Activated CD4-positive, alpha-beta memory T cell treated with anti-CD3 and anti-CD28 coated beads for 36 hours (primary cell): ENCODE measurements at regions not wholly inside any gene's neighbourhood (a gene's known extent, or its start where the extent isn't known, plus 50 kb on each side); places are given as distances from the start of the nearest gene placed in this dataset.

ENCODE experiments used
- CTCF ChIA-PET: fragments of 350-600 bp; sonication (Branson Sonifier 250); formaldehyde crosslinking; loops from one replicate; lab custom pipeline; 2021; ENCODE audit warnings: antibody characterized with exemption, inconsistent platforms; lab: Charles Lee
- POLR2A ChIA-PET: fragments of 350-600 bp; sonication (Branson Sonifier 250); formaldehyde crosslinking; loops from one replicate; lab custom pipeline; 2021; ENCODE audit warnings: antibody characterized with exemption; lab: Charles Lee
- DNase-seq: peaks from one replicate; pipeline ENCODE4 v3.0.0-alpha.2; 2020
- H3K27ac Mint-ChIP-seq: one replicate; pipeline ENCODE4 v1.8.0; 2021; ENCODE audit warnings: mixed read lengths
- H3K27me3 Mint-ChIP-seq: one replicate; pipeline ENCODE4 v1.8.0; 2021; ENCODE audit warnings: mixed read lengths
- H3K36me3 Mint-ChIP-seq: one replicate; pipeline ENCODE4 v1.8.0; 2021; ENCODE audit warnings: mixed read lengths
- H3K4me1 Mint-ChIP-seq: one replicate; pipeline ENCODE4 v1.8.0; 2021; ENCODE audit warnings: low read depth, mixed read lengths
- H3K4me3 Mint-ChIP-seq: one replicate; pipeline ENCODE4 v1.8.0; 2021; ENCODE audit warnings: mild to moderate bottlenecking, mixed read lengths
- H3K9me3 Mint-ChIP-seq: one replicate; pipeline ENCODE4 v1.8.0; 2021; ENCODE audit warnings: mixed read lengths
- intact Hi-C: fragments of 100-400 bp; cut with micrococcal nuclease; formaldehyde crosslinking; loops from one replicate; pipeline ENCODE4 v1.15.1; 2023

DNA sequence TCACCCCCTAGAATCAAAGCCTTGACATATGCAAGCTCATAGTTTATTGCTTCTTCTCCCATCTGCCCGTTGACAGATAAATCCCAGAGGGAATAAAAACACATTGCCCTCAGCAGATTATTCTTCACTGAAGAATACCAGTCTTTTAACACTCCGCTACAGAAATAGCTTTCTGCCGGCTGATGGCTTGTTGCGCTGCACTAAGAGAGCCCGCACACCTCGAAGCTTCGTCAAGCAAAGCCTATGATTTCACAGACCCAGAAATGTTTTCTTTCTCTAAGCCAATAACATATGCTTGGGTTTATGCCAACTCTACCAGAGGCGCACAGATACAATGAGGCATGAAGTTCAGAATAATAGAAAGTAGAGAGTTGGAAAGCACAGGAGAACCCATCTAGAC lies 208.9 kb upstream of the FOXQ1 start:
- Mint-ChIP-seq H3K27me3 (peaks cover 12% of the 10 kb centered on the region), H3K4me3 (no peak overlapping the region), H3K9me3 (no peaks in the 10 kb centered on the region), H3K4me1 (no peaks in the 10 kb centered on the region), H3K27ac (no peak overlapping the region), H3K36me3 (no peaks in the 10 kb centered on the region)
- DNase-seq, result no peak
- ChIA-PET CTCF (no interaction called here), POLR2A (no interaction called here)
- intact Hi-C loops, result no loop called here

DNA sequence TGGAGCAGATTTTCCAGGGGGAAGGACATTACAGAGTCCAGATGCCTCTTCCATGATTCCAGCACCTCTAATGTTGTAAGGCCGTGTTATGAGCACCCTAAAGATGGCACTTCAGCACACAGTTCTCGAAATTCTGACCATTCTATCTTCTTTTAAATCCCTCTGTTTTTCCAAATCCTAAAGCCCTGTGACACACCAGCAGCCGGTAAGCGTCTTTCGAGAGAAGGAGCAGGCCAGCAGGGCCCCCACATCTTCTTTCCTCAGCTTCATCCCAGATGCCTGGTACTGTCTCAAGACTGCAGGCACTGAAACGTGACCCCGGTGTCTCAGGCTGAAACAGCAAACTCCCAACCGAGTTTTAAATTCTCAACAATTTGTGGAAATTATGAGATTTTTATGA lies 211.6 kb upstream of the FOXQ1 start:
- Mint-ChIP-seq H3K4me3 (no peak overlapping the region), H3K36me3 (no peaks in the 10 kb centered on the region), H3K4me1 (no peaks in the 10 kb centered on the region), H3K9me3 (no peaks in the 10 kb centered on the region), H3K27ac (no peak overlapping the region), H3K27me3 (peaks cover 12% of the 10 kb centered on the region)
- ChIA-PET CTCF (no interaction called here), POLR2A (no interaction called here)
- DNase-seq, result no peak
- intact Hi-C loops, result no loop called here

DNA sequence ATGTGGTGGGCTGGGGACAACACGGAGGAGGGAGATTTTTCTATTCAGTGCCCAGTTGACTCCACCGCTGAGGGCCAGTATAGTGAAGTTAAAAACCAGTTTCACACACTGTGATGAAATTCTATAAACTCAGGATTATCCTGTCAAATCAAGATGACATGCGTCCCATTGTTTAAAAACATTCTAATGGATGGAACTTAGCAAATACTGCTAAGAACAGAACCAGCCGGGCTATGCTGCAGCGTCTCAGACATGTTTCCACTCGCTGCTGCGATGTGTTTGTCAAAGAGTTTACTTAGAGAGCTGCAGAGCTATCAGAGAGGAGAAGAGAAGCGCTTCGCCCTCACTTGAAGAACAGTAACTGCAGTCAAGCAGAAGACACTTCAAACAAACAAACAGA lies 212.6 kb upstream of the FOXQ1 start:
- no peak overlapping the region for H3K4me3 Mint-ChIP-seq
- H3K4me1 Mint-ChIP-seq, result no peaks in the 10 kb centered on the region
- ChIA-PET CTCF (no interaction called here), POLR2A (no interaction called here)
- no peaks in the 10 kb centered on the region for H3K9me3 Mint-ChIP-seq
- no peak overlapping the region for H3K27ac Mint-ChIP-seq
- intact Hi-C loops, result no loop called here
- no peak for DNase-seq
- H3K36me3 Mint-ChIP-seq, result no peaks in the 10 kb centered on the region
- H3K27me3 Mint-ChIP-seq, result peaks cover 11% of the 10 kb centered on the region

DNA sequence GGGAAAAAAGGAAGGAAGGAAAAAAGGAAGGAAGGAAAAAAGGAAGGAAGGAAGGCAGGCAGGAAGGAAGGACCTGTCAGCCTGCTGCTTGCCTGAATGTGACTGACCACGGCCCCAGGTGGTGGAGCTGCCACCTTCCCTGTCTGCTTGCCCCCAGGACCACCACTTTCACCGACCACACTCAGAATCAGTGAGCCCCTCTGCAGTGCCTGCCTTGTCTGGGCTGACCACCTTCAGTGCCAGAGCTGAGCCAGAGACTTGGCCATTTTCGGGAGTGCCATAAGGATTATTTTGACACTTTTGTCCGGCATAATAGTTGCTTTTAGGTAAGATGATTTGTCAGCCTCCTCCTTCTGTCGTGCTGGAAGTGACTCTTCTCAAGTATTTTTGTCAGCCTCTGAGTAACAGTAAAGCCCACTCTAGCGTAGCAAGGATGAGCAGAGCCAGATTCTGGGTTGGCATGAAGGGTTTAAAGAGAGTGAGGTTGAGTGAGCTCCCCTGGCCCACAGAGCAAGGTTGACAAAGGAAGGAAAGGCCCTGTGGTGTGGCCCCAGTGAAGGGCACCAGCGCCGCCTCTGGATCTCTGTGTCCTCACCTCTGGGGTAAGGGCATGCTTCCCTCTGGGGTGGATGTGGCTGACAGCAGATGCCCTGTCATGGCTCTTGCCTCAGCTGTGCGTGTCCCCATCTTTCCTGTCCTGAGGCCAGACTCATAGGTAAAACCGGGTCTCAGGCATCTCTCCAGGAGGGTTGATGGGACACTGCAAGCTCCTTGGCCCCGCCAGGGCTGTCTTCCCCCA lies 214.7 kb upstream of the FOXQ1 start:
- Mint-ChIP-seq H3K4me3 (no peak overlapping the region), H3K36me3 (no peaks in the 10 kb centered on the region), H3K9me3 (no peaks in the 10 kb centered on the region), H3K27me3 (peaks cover 17% of the 10 kb centered on the region), H3K27ac (no peak overlapping the region), H3K4me1 (no peaks in the 10 kb centered on the region)
- POLR2A ChIA-PET, result no interaction called here
- intact Hi-C loops, result no loop called here
- DNase-seq, result no peak
- CTCF ChIA-PET, result no interaction called here

DNA sequence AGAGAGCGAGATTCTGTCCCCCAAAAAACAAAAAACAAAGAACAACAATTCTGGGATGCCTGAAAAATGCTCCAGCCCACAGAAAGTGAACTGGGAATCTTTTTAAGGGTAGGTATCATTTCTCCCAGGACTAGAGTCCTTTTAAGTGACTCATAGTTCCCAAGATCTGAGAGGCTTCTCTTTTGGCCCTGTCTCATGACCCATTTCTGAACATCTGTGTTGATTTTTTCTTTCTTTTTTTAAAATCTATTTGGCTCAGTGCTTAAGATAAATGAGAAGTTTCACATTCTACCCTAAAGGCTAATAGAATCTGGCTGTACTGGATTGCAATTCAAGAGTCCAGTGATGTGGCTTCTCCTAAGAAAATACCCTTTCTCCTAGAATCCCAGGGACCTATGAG lies 217.6 kb upstream of the FOXQ1 start:
- no peaks in the 10 kb centered on the region for H3K4me1 Mint-ChIP-seq
- POLR2A ChIA-PET, result no interaction called here
- H3K27ac Mint-ChIP-seq, result no peak overlapping the region
- peaks cover 11% of the 10 kb centered on the region for H3K27me3 Mint-ChIP-seq
- no peak for DNase-seq
- H3K36me3 Mint-ChIP-seq, result no peaks in the 10 kb centered on the region
- CTCF ChIA-PET, result no interaction called here
- H3K4me3 Mint-ChIP-seq, result no peak overlapping the region
- no peaks in the 10 kb centered on the region for H3K9me3 Mint-ChIP-seq
- intact Hi-C loops, result no loop called here

DNA sequence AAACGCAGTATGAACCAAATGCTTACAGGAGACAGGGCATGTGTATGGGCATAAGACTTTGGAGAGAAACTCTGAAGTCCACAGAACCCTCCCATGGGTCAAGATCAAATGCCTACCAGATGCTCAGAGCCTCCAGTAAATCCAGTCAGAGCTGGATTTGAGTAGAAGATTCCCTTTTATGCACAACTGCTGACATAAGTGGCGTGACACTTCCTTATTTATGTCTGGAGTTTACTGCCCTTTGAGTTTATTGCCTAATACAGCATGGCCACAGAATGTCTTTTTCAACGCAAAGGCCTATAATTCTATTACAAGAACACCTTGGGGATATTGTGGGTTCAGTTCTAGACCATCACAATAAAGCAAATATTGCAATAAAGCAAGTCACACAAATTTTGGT lies 220.0 kb upstream of the FOXQ1 start:
- CTCF ChIA-PET, result interaction anchor here (0.6 kb wide), 1 partner anchor 62 kb away, joined by 3 read pairs; no protein-coding TSS in a partner anchor
- POLR2A ChIA-PET, result no interaction called here
- Mint-ChIP-seq H3K36me3 (no peaks in the 10 kb centered on the region), H3K9me3 (no peaks in the 10 kb centered on the region), H3K27me3 (peaks cover 7% of the 10 kb centered on the region), H3K4me3 (no peak overlapping the region), H3K27ac (no peak overlapping the region), H3K4me1 (no peaks in the 10 kb centered on the region)
- no peak for DNase-seq
- intact Hi-C loops, result no loop called here

DNA sequence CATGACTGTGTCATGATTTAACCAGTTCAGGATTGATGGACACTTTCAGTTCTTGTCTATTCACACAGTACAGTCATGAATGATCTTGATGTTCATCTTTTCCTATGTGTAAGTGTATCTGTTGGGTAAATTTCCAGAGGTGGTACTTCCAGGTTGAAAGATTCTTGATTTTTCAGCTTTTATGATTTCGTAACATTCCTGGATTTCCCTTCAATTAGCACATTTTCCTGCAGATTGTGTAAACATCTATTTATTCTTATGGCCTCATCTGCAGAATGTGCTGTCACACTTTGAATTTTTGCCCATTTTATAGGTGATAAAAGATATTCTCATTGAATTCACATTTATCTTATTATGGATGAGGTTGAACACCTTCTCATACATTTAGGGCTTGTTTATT lies 222.0 kb upstream of the FOXQ1 start:
- Mint-ChIP-seq H3K4me3 (no peak overlapping the region), H3K36me3 (no peaks in the 10 kb centered on the region), H3K27ac (no peak overlapping the region), H3K9me3 (no peaks in the 10 kb centered on the region), H3K4me1 (no peaks in the 10 kb centered on the region), H3K27me3 (peaks cover 7% of the 10 kb centered on the region)
- no peak for DNase-seq
- intact Hi-C loops, result no loop called here
- ChIA-PET CTCF (no interaction called here), POLR2A (no interaction called here)

DNA sequence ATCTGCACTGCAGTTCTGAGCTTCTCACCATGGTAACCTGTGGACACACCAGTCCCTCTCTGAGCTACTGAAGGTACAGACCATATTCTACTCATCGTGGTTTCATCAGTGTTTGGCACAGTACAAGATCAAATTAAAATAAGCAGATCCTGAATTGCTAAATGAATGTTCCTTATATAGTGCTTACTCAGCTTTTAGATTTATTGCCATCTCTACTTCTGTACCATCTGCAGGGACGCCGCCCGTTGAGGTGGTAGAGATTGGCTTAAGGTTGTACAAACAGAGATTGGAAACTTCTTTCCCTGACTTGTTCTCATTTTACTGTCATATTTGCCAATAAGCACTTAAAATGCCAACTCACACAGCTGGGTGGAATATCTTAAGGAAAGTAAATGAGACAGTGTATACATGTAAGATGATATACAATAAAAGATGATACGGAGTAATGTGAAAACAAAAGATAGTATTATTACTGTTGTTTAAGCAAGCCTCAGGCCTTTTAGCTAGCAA lies 223.4 kb upstream of the FOXQ1 start:
- no peaks in the 10 kb centered on the region for H3K4me1 Mint-ChIP-seq

DNA sequence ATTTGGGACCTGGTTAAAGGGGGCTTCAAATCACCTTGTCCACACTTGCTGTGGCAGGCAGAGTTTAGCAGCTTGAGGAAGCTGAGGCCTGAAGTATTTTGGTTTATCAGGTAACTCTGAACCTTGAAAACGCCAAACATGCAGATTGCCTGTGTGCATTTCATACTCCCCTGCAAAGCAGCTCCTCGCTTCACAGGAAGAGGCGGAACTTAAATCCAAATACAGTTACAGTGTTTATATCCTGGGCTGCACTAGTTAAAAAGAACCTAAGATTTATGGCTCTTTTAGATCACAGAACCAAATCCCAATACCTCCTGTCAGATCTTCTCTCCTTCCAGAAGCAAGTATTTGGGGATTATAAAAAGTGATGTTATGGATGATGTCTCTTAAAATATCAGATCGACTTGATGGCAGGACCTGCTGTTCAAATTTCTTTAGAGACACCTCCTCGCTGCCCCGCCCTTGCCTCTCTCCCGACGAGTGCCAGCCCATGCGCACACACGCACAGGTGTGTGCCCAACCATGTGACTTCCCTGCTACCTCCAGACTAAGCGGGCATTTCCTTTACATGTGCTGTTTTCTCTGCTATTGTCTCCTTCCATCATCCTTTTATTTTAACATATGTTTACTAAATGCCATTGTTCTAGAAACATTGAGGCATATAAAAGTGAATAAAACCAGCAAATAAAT lies 224.6 kb upstream of the FOXQ1 start:
- Mint-ChIP-seq H3K27ac (no peak overlapping the region), H3K27me3 (no peaks in the 10 kb centered on the region), H3K9me3 (no peaks in the 10 kb centered on the region), H3K36me3 (no peaks in the 10 kb centered on the region), H3K4me3 (no peak overlapping the region), H3K4me1 (no peaks in the 10 kb centered on the region)
- no peak for DNase-seq
- ChIA-PET POLR2A (no interaction called here), CTCF (no interaction called here)
- intact Hi-C loops, result no loop called here

More for the DNA sequence above, 223.4 kb upstream of the FOXQ1 start:
- Mint-ChIP-seq H3K27ac (no peak overlapping the region), H3K27me3 (peaks cover 7% of the 10 kb centered on the region), H3K4me3 (no peak overlapping the region), H3K36me3 (no peaks in the 10 kb centered on the region), H3K9me3 (no peaks in the 10 kb centered on the region)
- ChIA-PET POLR2A (no interaction called here), CTCF (no interaction called here)
- no peak for DNase-seq
- intact Hi-C loops, result no loop called here

DNA sequence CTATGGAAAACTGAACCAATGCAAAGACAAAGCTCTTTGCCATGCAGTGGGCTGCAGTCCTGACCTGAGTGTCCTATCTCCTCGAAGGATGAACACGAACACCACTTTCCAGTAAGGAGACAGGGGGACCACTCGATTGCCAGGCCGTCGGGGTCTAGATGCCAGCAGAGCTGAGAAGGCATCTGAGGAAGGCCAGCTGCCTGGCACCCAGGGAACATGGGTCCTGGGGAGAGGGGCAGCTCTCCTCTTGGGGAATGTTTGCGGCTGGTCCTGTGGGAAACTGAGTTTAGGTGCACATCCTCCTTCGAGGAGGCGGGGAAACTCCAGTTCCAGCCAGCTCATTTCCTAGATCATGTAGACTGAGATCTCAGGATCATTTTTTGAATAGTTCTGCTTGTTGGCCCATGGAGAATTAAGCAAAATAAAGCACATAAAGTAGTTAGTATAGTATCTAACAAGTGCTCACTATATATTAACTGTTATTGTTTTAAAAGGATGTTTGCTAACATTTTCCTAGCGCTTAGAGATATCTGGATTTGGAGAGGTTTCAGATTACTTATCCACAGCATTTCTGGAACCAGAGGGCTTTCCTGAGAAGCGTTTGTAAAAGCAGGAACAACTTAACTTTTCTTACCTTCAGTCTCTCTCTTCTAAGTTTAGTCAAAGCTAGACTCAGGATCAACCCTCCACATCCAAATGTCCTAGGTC lies 225.3 kb upstream of the FOXQ1 start:
- intact Hi-C loops, result no loop called here
- DNase-seq, result no peak
- ChIA-PET CTCF (no interaction called here), POLR2A (no interaction called here)
- Mint-ChIP-seq H3K4me3 (no peak overlapping the region), H3K9me3 (no peaks in the 10 kb centered on the region), H3K27ac (no peak overlapping the region), H3K4me1 (no peaks in the 10 kb centered on the region), H3K36me3 (no peaks in the 10 kb centered on the region), H3K27me3 (no peaks in the 10 kb centered on the region)

DNA sequence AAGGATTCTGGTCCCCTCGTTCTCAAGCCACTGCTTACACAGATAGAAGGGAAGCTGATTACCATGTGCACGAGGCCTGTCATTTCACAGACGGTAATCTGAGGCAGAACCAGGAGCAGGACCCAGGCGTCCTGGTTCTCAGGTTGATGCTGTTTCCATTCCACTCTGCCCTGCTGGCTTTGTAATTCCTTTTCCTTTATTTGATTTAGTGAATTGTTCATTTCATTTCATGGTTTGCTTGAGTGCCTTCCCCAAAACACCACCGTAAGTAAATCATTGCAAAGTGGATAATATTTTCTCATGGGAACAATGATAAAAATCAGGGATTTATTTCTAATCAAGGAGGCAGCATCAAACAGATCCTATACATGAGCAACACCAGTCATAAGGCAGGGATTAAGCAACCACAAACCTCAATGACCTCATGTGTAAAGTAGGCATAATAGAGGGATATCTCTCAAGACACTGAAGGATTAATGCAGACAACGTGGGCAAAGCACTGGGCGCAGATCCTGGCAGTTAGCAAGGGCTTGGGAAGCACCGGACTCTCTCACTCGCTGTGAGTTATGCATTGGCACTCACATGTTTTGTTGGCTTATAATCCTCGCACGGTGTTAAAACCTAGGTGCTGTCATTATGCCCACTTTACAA lies 229.5 kb upstream of the FOXQ1 start:
- H3K4me3 Mint-ChIP-seq, result no peak overlapping the region
- DNase-seq, result no peak
- H3K36me3 Mint-ChIP-seq, result no peaks in the 10 kb centered on the region
- POLR2A ChIA-PET, result no interaction called here
- no peaks in the 10 kb centered on the region for H3K9me3 Mint-ChIP-seq
- CTCF ChIA-PET, result no interaction called here
- no peaks in the 10 kb centered on the region for H3K4me1 Mint-ChIP-seq
- no peaks in the 10 kb centered on the region for H3K27me3 Mint-ChIP-seq
- H3K27ac Mint-ChIP-seq, result no peak overlapping the region
- intact Hi-C loops, result no loop called here
